GM06990 (cell line): ENCODE measurements at regions not wholly inside any gene's neighbourhood (a gene's known extent, or its start where the extent isn't known, plus 50 kb on each side); places are given as distances from the start of the nearest gene placed in this dataset.

ENCODE experiments used
- DNase-seq: peaks from one replicate; pipeline ENCODE4 v3.0.0-alpha.2; 2011; ENCODE audit not compliant: insufficient read length; ENCODE audit errors: extremely low read depth
- H3K27me3 ChIP-seq: replicated peaks from 2 replicates; pipeline ENCODE4 v1.6.0; 2011; ENCODE audit warnings: low read length; ENCODE audit not compliant: control insufficient read depth, insufficient read depth
- H3K36me3 ChIP-seq: 2 replicates; pipeline ENCODE4 v1.5.1; 2011; ENCODE audit warnings: low read length; ENCODE audit not compliant: control insufficient read depth, insufficient read depth
- H3K4me3 ChIP-seq: replicated peaks from 2 replicates; pipeline ENCODE4 v1.5.1; 2011; ENCODE audit warnings: low read depth, mild to moderate bottlenecking, control low read depth, low read length
- CTCF ChIP-seq: IDR thresholded peaks from 2 replicates; pipeline ENCODE4 v1.5.1; 2011; ENCODE audit warnings: low read length, control low read depth, mild to moderate bottlenecking, inconsistent platforms; ENCODE audit not compliant: insufficient read depth, poor library complexity, severe bottlenecking

GRCh38 chr4:111982089-111982488 is 163.2 kb upstream of the FAM241A start:
- no peaks in the 10 kb centered on the region for H3K27me3 ChIP-seq
- H3K36me3 ChIP-seq = no peaks in the 10 kb centered on the region
- no peak for DNase-seq
- no peak overlapping the region for H3K4me3 ChIP-seq
- no peak for TF ChIP-seq CTCF

GRCh38 chr4:111984169-111984819 is 161.0 kb upstream of the FAM241A start:
- H3K27me3 ChIP-seq = no peaks in the 10 kb centered on the region
- H3K4me3 ChIP-seq = no peak overlapping the region
- TF ChIP-seq CTCF = no peak
- no peaks in the 10 kb centered on the region for H3K36me3 ChIP-seq
- no peak for DNase-seq

- no peak for DNase-seq
- no peak for TF ChIP-seq CTCF
- Histone ChIP-seq H3K36me3 (no peaks in the 10 kb centered on the region), H3K4me3 (no peak overlapping the region), H3K27me3 (no peaks in the 10 kb centered on the region)
Measured at GRCh38 chr4:111985426-111985825, 159.8 kb upstream of the FAM241A start.

- no peaks in the 10 kb centered on the region for H3K36me3 ChIP-seq
- H3K4me3 ChIP-seq = no peak overlapping the region
- no peaks in the 10 kb centered on the region for H3K27me3 ChIP-seq
- no peak for TF ChIP-seq CTCF
- DNase-seq = no peak
Measured at GRCh38 chr4:111986095-111986494, 159.2 kb upstream of the FAM241A start.

GRCh38 chr4:111988514-111988913 is 156.7 kb upstream of the FAM241A start:
- DNase-seq = no peak
- Histone ChIP-seq H3K27me3 (no peaks in the 10 kb centered on the region), H3K4me3 (no peak overlapping the region), H3K36me3 (no peaks in the 10 kb centered on the region)
- TF ChIP-seq CTCF = no peak

GRCh38 chr4:111989817-111990216 is 155.4 kb upstream of the FAM241A start:
- no peak for TF ChIP-seq CTCF
- H3K36me3 ChIP-seq = no peaks in the 10 kb centered on the region
- no peak overlapping the region for H3K4me3 ChIP-seq
- DNase-seq = no peak
- H3K27me3 ChIP-seq = no peaks in the 10 kb centered on the region
